ENCODE measurements at regions not wholly inside any gene's neighbourhood (a gene's known extent, or its start where the extent isn't known, plus 50 kb on each side); places are given as distances from the start of the nearest gene placed in this dataset.

DNA sequence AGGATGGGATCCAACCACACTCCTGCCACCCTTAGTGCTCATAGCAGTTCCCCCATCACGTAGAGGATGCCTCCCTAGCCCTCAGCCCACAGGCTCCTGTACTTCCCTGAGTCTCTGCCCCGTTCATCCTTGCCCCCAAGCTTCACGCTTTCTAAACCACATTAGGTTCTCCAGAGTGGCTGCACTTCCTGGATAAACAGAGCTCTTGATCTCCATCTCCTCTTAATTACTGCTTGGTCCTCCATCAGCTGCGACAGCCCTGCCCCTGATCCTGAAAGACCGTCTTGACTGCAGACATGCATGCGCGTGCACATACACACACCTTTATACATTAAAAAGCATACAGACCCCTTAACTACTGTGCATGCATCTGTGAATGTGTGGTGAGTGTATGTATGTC is 530.0 kb downstream of the BCL11B start:
- TF ChIP-seq, protein P1, sequence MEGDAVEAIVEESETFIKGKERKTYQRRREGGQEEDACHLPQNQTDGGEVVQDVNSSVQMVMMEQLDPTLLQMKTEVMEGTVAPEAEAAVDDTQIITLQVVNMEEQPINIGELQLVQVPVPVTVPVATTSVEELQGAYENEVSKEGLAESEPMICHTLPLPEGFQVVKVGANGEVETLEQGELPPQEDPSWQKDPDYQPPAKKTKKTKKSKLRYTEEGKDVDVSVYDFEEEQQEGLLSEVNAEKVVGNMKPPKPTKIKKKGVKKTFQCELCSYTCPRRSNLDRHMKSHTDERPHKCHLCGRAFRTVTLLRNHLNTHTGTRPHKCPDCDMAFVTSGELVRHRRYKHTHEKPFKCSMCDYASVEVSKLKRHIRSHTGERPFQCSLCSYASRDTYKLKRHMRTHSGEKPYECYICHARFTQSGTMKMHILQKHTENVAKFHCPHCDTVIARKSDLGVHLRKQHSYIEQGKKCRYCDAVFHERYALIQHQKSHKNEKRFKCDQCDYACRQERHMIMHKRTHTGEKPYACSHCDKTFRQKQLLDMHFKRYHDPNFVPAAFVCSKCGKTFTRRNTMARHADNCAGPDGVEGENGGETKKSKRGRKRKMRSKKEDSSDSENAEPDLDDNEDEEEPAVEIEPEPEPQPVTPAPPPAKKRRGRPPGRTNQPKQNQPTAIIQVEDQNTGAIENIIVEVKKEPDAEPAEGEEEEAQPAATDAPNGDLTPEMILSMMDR (IDR thresholded peaks at IDR 0.05; ENCODE audit: poor library complexity): no peak
- TF ChIP-seq EZH2phosphoT487 (IDR thresholded peaks at IDR 0.05; ENCODE audit: low read depth, severe bottlenecking, unreplicated experiment): no peak
